ENCODE measurements at regions not wholly inside any gene's neighbourhood (a gene's known extent, or its start where the extent isn't known, plus 50 kb on each side); places are given as distances from the start of the nearest gene placed in this dataset.

GRCh38 chr6:102742028-102742427, 1348.5 kb downstream of the GRIK2 start:
- H3K4me2 ChIP-seq (ENCODE audit: control insufficient read depth, insufficient read depth) = no peak overlapping the region
- no peaks in the 10 kb centered on the region for H3K9me3 ChIP-seq (replicated peaks; ENCODE audit: control insufficient read depth, insufficient read depth, low read length)
- TF ChIP-seq CHD2 (IDR thresholded peaks at IDR 0.05; ENCODE audit: borderline replicate concordance, low read depth, low read length) = no peak
- no peak for TF ChIP-seq NFYA (IDR thresholded peaks at IDR 0.05; ENCODE audit: borderline replicate concordance, low read depth, low read length)
- no peak for TF ChIP-seq ATF3 (IDR thresholded peaks at IDR 0.05; ENCODE audit: borderline replicate concordance, extremely low read depth, low read depth, low read length)
- no peak for TF ChIP-seq PML (IDR thresholded peaks at IDR 0.05; ENCODE audit: low read length)
- TF ChIP-seq NR2C1 (IDR thresholded peaks at IDR 0.05) = no peak
- no peak for TF ChIP-seq POLR2AphosphoS2 (IDR thresholded peaks at IDR 0.05; ENCODE audit: low read depth, low read length)
- TF ChIP-seq, protein P1, sequence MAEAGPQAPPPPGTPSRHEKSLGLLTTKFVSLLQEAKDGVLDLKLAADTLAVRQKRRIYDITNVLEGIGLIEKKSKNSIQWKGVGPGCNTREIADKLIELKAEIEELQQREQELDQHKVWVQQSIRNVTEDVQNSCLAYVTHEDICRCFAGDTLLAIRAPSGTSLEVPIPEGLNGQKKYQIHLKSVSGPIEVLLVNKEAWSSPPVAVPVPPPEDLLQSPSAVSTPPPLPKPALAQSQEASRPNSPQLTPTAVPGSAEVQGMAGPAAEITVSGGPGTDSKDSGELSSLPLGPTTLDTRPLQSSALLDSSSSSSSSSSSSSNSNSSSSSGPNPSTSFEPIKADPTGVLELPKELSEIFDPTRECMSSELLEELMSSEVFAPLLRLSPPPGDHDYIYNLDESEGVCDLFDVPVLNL (IDR thresholded peaks at IDR 0.05; ENCODE audit: low read depth, low read length) = no peak
- TF ChIP-seq IKZF1 (conservative IDR thresholded peaks at IDR 0.05) = no peak
- TF ChIP-seq MYB (IDR thresholded peaks at IDR 0.05; ENCODE audit: borderline replicate concordance, low read depth, low read length) = no peak
- no peak for TF ChIP-seq YBX1 (IDR thresholded peaks at IDR 0.05)
- no peak for TF ChIP-seq RFX5 (IDR thresholded peaks at IDR 0.05; ENCODE audit: low read depth, low read length)
- no peak for TF ChIP-seq NBN (IDR thresholded peaks at IDR 0.05)
- no peak for TF ChIP-seq ESRRA (IDR thresholded peaks at IDR 0.05; ENCODE audit: low read length)
- no peak for TF ChIP-seq BHLHE40 (IDR thresholded peaks at IDR 0.05; ENCODE audit: borderline replicate concordance in 1 of 2, low read depth in 2 of 2, low read length in 1 of 2)
- TF ChIP-seq, protein P2, sequence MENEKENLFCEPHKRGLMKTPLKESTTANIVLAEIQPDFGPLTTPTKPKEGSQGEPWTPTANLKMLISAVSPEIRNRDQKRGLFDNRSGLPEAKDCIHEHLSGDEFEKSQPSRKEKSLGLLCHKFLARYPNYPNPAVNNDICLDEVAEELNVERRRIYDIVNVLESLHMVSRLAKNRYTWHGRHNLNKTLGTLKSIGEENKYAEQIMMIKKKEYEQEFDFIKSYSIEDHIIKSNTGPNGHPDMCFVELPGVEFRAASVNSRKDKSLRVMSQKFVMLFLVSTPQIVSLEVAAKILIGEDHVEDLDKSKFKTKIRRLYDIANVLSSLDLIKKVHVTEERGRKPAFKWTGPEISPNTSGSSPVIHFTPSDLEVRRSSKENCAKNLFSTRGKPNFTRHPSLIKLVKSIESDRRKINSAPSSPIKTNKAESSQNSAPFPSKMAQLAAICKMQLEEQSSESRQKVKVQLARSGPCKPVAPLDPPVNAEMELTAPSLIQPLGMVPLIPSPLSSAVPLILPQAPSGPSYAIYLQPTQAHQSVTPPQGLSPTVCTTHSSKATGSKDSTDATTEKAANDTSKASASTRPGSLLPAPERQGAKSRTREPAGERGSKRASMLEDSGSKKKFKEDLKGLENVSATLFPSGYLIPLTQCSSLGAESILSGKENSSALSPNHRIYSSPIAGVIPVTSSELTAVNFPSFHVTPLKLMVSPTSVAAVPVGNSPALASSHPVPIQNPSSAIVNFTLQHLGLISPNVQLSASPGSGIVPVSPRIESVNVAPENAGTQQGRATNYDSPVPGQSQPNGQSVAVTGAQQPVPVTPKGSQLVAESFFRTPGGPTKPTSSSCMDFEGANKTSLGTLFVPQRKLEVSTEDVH (IDR thresholded peaks at IDR 0.05; ENCODE audit: low read depth, partially characterized antibody) = no peak
- TF ChIP-seq EP300 (IDR thresholded peaks at IDR 0.05; ENCODE audit: borderline replicate concordance in 1 of 2, control insufficient read depth in 1 of 2, low read depth in 2 of 2, low read length in 2 of 2) = no peak
- TF ChIP-seq BRCA1 (IDR thresholded peaks at IDR 0.05; ENCODE audit: low read depth, low read length) = no peak
- no peaks in the 10 kb centered on the region for H3K27me3 ChIP-seq (replicated peaks in 1 of 2; ENCODE audit: control insufficient read depth in 2 of 2, insufficient read depth in 2 of 2, low read length in 1 of 2)
- ATAC-seq (no peak), FAIRE-seq (no peak), DNase-seq (ENCODE audit: low read depth, low spot score) (no peak)
- intact Hi-C loops (cut with micrococcal nuclease; ENCODE audit: unreplicated experiment) (no loop called here), in situ Hi-C loops (cut with MboI) (no loop called here)
- no peaks in the 10 kb centered on the region for H3K79me2 ChIP-seq (ENCODE audit: control insufficient read depth, insufficient read depth, low read length)
- H3K4me3 ChIP-seq = no peak overlapping the region
- H4K20me1 ChIP-seq (ENCODE audit: control insufficient read depth, insufficient read depth) = no peaks in the 10 kb centered on the region
- no peaks in the 10 kb centered on the region for H3K36me3 ChIP-seq (ENCODE audit: control insufficient read depth in 2 of 2, insufficient read depth in 2 of 2, low read length in 1 of 2)
- no TSS peak for BruUV-seq (replicated peaks)
- no peak overlapping the region for H3K9ac ChIP-seq (ENCODE audit: control insufficient read depth, insufficient read depth, low read length)
- RAD21 ChIA-PET (ENCODE audit: unreplicated experiment) = no interaction called here
- 6% methylated on average over 4 of the region's 4 CpGs for WGBS (ENCODE audit: insufficient coverage, insufficient replicate concordance, low lambda C conversion rate, missing lambda C conversion rate)
- SMC1A ChIA-PET (ENCODE audit: uncharacterized antibody, unreplicated experiment) = no interaction called here
- POLR2A ChIA-PET = no interaction called here
- H3K4me1 ChIP-seq (ENCODE audit: control insufficient read depth, insufficient read depth, low read length) = no peaks in the 10 kb centered on the region
- CTCF ChIA-PET = no interaction called here
- no peak overlapping the region for H2AFZ ChIP-seq (ENCODE audit: control insufficient read depth, low read depth, low read length)
- no peak overlapping the region for H3K27ac ChIP-seq (ENCODE audit: control insufficient read depth, insufficient read depth)
